HuH-7.5 (cell line): ENCODE measurements at regions not wholly inside any gene's neighbourhood (a gene's known extent, or its start where the extent isn't known, plus 50 kb on each side); places are given as distances from the start of the nearest gene placed in this dataset.

Source experiments
- DNase-seq: peaks from one replicate; pipeline ENCODE4 v3.0.0; 2011; ENCODE audit warnings: low spot score

- no peak for DNase-seq
Measured at GRCh38 chr2:60603533-60604190, 50.2 kb upstream of the BCL11A start.

DNA sequence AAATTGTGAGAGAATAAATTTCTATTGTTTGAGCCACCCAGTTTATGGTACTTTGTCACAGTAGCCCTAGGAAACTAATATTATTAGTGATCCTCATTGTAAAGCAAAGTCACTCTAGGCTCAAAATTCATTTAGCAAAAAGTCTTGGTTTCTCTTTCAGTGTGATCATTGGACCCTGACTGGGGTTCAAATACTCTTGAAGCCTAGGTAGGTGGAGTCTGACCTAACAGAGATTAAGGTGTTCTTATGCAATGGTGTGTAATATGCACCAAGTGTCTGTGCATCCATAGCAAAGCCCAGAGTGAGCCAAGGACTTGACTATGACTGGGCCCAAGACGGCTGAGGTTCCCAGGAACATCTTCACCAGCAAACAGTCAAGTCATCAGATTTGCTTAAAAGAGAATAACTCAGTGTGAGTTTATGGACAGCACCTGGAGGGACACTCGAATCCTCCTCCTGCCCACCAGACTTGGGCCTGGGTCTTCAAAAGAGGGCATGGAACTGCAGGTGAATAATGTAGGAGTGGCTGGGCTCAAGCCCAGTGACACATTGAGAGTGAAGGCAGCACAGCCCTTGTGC is 51.1 kb upstream of the BCL11A start:
- DNase-seq = no peak

GRCh38 chr2:60605866-60606265 is 52.4 kb upstream of the BCL11A start:
- DNase-seq = no peak

GRCh38 chr2:60608679-60609078 is 55.2 kb upstream of the BCL11A start:
- no peak for DNase-seq

DNA sequence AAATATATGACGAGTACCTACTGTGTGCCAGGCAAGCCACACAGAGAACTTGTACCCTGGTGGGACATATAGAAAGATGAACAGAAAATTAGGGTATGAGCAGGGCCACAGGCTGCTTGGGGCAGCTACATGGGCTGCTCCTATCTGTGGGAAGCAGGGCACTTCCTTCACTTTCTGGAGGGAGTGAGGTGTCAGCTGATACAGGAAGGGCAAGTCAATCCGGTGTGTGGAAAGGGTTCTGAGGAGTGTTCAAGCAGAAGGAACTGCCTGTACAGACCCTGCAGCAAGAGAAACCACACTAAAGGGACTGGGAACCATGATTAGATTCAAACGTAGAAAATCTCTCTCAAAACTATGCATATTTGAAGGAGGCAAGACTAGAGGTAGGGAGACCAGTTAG is 58.6 kb upstream of the BCL11A start:
- no peak for DNase-seq

DNA sequence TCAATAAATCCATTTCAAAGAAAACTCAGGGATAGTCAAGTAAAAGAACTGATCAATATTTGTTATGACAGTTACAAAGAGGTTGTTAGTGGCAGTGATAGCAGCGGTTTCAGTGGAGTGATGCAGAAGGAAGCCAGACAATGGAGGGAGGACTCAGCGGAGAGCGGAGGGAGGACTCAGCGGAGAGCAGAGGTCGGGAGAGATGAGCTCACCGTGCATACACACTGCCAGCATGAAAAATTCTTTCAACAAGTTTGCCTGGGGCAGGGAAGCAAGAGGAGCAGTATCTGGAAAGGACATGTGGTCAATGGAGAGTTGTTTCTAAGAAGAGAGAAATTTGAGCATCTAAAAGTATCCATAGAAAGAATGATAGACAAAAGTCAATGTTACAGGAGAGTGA is 60.9 kb upstream of the BCL11A start:
- no peak for DNase-seq

- DNase-seq = no peak
Measured at GRCh38 chr2:60621688-60622429, 68.4 kb upstream of the BCL11A start.

DNA sequence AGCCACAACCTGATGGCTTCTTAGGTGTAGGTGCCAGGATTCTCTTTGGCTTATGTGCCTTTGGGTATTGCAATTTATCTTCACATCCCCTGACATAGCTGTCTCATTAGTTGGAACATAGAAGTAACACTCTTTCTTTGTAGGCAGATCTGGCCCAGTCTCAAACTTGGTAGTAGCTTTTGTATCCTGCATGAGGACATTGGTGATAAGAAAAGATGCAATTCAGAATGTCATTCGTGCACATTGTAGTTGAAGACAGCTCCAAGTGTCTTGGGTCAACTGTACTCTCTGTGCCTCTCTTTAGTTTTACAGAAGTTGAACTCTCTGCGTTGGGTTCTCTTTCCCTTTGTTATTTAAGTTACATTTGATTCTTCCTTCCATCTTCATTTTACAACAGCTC is 69.6 kb upstream of the BCL11A start:
- no peak for DNase-seq

GRCh38 chr2:60627412-60627811 is 74.0 kb upstream of the BCL11A start:
- DNase-seq = no peak

DNA sequence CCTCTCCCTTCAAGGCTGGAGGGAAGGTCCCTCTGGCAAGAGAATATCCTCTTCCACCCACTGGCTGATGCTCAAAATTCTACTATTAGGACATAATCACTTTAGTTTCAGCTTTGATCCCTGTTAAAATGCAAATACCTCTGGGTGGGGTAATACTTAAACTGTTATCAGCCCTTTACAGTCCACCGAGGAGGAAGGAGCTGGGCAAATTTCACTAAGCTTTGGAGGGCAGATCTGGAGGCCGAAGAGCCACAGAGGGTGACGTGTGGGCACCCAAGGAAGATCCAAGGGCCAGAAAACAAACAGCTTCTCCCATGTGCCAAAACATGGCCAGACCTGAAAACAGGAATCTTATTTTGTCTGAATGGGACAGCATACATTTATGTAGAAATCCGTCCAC is 74.6 kb upstream of the BCL11A start:
- no peak for DNase-seq

GRCh38 chr2:60628615-60629304 is 75.3 kb upstream of the BCL11A start:
- DNase-seq = no peak

DNA sequence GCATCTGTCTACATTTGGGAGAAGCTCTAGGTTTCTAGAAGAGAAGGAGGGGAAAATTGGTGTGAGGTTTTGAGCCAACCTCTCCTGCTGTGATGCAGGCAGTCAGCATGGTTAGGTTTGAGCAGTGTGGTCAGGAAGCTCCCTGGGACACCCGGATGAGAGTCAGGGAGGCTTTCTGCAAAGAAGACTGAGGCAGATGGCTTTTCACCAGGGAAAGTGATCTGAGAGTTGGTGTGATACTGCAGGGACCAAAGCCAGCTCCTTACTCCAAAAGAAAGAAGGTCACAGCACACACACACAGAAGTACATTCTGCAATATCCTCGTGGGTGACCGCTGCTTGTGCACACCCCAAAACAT is 75.8 kb upstream of the BCL11A start:
- no peak for DNase-seq

DNA sequence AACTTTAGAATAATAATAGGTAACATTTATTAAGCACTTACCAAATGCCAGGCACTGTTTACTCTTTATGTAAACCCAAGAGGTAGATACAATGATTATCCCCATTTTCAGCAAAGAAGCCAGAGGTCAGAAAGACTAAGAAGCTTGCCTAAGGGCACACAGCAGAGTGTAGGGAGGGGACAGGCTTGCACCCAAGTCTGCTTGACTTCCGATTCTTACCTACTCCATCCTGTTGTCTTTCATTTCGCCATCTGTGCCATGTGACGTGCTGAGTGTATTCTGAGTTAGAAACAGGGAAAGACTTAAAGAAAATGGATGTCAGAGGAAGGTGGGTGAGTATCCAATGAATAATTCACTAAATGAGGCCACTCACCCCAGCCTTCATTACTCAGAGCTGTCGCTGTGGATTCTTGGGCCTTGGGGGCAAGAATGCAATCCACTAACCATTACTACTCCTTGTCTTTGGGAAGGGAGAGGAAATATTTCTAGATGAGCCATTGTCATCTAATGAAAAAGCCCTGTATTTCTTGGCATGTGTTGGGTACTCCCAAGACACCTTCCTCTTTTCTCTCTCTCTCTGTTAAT is 76.4 kb upstream of the BCL11A start:
- DNase-seq = no peak

DNA sequence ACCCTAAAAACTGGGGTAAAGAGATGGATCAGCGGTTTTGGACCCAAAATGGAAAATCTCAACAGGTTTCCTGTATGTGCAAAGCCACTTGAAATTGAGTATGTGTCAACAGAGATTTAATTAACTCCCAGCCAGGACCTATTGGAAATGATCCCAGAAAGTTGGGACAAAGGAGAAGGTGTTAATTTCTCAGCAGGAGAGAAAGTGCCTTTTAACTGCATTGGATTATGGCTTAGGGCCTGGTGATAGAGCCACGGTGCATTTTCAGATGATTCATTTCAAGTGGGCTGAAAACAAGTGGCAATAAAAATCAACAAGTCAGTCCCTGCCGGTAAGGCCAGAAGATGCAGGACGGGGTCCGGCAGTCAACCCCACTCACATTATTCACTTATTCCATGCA is 80.2 kb upstream of the BCL11A start:
- DNase-seq = no peak

DNA sequence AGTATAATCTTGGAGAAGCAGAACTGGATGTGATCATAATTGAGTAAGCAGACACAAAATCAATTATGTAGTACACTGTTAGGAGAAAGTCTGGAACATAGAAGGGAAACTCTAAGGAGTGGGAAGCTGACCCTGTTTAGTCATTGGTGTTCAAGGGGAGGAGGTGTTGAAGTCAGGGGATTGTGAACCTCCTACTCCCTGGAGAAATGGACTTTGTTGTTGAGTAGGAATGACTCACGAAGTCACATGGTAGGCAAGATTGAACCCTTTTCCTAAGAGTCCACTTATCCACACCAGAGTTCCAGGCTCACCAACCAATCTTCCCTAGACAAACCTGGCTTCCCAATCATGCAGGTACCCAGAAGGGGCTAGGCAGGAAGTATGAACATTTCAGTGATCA is 81.0 kb upstream of the BCL11A start:
- no peak for DNase-seq

GRCh38 chr2:60641811-60642788 is 88.6 kb upstream of the BCL11A start:
- no peak for DNase-seq

GRCh38 chr2:60643747-60644146 is 90.3 kb upstream of the BCL11A start:
- DNase-seq = no peak

DNA sequence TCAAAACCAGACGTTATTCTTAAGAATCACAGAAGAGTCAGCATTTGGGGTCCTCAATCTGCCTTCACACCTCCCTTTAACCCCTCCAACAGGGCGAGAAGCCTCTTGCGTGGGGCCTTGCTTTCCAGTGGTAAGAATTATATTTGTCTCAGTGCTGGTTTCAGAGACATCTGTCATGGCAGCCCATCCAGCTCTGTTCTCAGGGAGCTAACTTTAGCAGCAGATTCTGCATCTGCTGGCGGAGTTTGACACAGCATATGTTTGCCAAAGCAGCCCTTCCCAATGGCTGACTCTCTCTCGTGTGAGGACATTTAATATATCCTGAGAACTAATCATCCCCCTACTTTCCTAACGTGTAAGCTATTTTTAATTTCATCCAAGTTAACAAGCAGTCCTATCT is 91.5 kb upstream of the BCL11A start:
- DNase-seq = no peak

DNA sequence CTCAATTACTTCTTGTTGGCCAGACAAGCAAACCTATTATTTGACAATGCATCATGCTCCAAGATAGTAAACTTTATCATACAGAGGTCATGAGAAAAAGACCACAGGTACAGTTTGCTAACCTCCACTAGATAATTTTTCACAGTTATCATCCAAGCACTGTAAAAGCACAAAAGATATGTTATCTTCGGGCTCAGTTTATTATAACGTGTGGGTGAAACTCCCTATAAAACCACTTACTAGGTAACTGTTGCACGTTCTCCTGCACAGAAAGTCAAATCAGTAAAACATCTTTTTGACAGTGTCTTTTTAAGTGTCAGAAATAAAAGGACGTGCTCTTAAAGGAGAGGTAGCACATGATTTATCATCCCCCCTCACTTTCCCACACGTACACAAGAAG is 94.7 kb upstream of the BCL11A start:
- no peak for DNase-seq

DNA sequence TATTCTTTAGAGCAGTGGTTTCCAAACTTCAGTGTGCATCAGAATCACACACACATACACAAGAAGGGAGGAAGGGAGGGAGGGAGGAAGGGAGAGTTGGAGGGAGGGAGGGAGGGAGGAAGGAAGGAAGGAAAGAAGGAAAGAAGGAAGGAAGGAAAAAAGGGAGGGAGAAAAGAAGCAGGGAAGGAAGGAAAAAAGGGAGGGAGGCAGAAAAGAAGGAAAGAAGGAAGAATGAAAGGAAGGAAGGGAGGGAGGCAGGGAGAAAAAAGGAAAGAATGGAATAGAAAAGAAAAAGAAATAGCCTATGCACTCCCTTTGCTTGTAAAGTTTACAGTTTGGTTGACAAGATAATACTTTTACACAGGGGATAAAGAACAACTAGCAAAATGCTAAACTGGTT is 96.3 kb upstream of the BCL11A start:
- DNase-seq = no peak

- no peak for DNase-seq
Measured at GRCh38 chr2:60652832-60653340, 99.4 kb upstream of the BCL11A start.
